ENCODE measurements at regions not wholly inside any gene's neighbourhood (a gene's known extent, or its start where the extent isn't known, plus 50 kb on each side); places are given as distances from the start of the nearest gene placed in this dataset.

- TF ChIP-seq RAD21 (conservative IDR thresholded peaks at IDR 0.05) (no peak), REST (IDR thresholded peaks at IDR 0.05; ENCODE audit: borderline replicate concordance) (peak; percentile 60), POLR2AphosphoS5 (IDR thresholded peaks at IDR 0.05) (peak; percentile 81), EP300 (conservative IDR thresholded peaks at IDR 0.05; ENCODE audit: poor library complexity, severe bottlenecking) (peak; percentile 93)
- no peak overlapping the region for H3K4me2 ChIP-seq (ENCODE audit: low read length)
- peak overlapping the region; percentile 58 for H3K27ac ChIP-seq (ENCODE audit: low read length)
- H2AFZ ChIP-seq (ENCODE audit: low read depth, low read length): no peak overlapping the region
- no peaks in the 10 kb centered on the region for H4K20me1 ChIP-seq (ENCODE audit: insufficient read depth)
- H3F3A ChIP-seq (ENCODE audit: insufficient read depth, low read length, poor library complexity, severe bottlenecking): no peaks in the 10 kb centered on the region
- peak overlapping the region; percentile 1 for H3K4me3 ChIP-seq (ENCODE audit: low read length)
- H3K27me3 ChIP-seq (ENCODE audit: insufficient read depth, low read depth, low read length): no peaks in the 10 kb centered on the region
- no peaks in the 10 kb centered on the region for H3K79me2 ChIP-seq (replicated peaks; ENCODE audit: insufficient read depth, low read length)
- H3K9me2 ChIP-seq (ENCODE audit: insufficient read depth, low read length): no peaks in the 10 kb centered on the region
- no peaks in the 10 kb centered on the region for H3K9me3 ChIP-seq (ENCODE audit: low read length)
- no peaks in the 10 kb centered on the region for H3K36me3 ChIP-seq (ENCODE audit: insufficient read depth, low read length)
- no peak overlapping the region for H3K9ac ChIP-seq (ENCODE audit: low read length)
These were observed 119.1 kb upstream of the C1orf21 start for GRCh38 chr1:184267747-184268146.

DNA sequence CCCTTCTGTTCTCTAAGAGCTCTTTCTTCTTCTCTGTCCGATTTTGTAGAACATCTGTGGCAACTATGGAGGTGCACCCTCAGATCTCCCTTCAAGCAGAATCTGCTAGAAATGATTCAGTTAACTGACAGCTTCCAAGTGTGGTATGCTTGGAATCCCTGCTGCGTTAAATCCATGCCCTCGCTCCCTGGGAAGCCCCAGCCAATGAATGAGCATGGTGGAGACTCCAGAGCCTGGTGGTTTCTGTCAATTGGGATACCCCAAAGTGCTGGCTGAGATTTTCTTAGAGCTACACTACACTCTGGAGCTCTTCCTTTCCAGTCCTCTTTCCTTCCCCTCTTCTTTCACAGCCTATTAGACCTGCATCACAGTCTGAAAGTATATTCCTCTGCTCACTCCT lies 116.3 kb upstream of the C1orf21 start:
- Histone ChIP-seq H3K9me2 (ENCODE audit: insufficient read depth, low read length) (no peaks in the 10 kb centered on the region), H3K36me3 (ENCODE audit: insufficient read depth, low read length) (no peaks in the 10 kb centered on the region), H3K9ac (ENCODE audit: low read length) (no peak overlapping the region), H3K4me3 (ENCODE audit: low read length) (no peak overlapping the region), H4K20me1 (ENCODE audit: insufficient read depth) (no peaks in the 10 kb centered on the region), H3K27ac (ENCODE audit: low read length) (no peak overlapping the region), H3K9me3 (ENCODE audit: low read length) (no peaks in the 10 kb centered on the region), H3K79me2 (replicated peaks; ENCODE audit: insufficient read depth, low read length) (no peaks in the 10 kb centered on the region), H3K4me2 (ENCODE audit: low read length) (no peak overlapping the region), H3F3A (ENCODE audit: insufficient read depth, low read length, poor library complexity, severe bottlenecking) (no peaks in the 10 kb centered on the region), H2AFZ (ENCODE audit: low read depth, low read length) (no peak overlapping the region), H3K27me3 (ENCODE audit: insufficient read depth, low read depth, low read length) (no peaks in the 10 kb centered on the region)
- TF ChIP-seq POLR2AphosphoS5 (IDR thresholded peaks at IDR 0.05): no peak
- TF ChIP-seq RAD21 (conservative IDR thresholded peaks at IDR 0.05): no peak
- TF ChIP-seq SMC3 (conservative IDR thresholded peaks at IDR 0.05; ENCODE audit: poor library complexity): no peak
- TF ChIP-seq TAF1 (IDR thresholded peaks at IDR 0.05; ENCODE audit: low read depth): no peak
- no peak for TF ChIP-seq EP300 (conservative IDR thresholded peaks at IDR 0.05; ENCODE audit: poor library complexity, severe bottlenecking)
- TF ChIP-seq REST (IDR thresholded peaks at IDR 0.05; ENCODE audit: borderline replicate concordance): no peak
- TF ChIP-seq CTCF (IDR thresholded peaks at IDR 0.05; ENCODE audit: poor library complexity, severe bottlenecking): no peak
- no peak for TF ChIP-seq MXI1 (conservative IDR thresholded peaks at IDR 0.05; ENCODE audit: poor library complexity, severe bottlenecking)
- TF ChIP-seq EZH2 (IDR thresholded peaks at IDR 0.05; ENCODE audit: borderline replicate concordance, insufficient read depth, low read length, poor library complexity, severe bottlenecking): no peak

Data from neural cell (in vitro differentiated cells).